Naive thymus-derived CD4-positive, alpha-beta T cell (primary cell): ENCODE measurements at regions not wholly inside any gene's neighbourhood (a gene's known extent, or its start where the extent isn't known, plus 50 kb on each side); places are given as distances from the start of the nearest gene placed in this dataset.
"Not testable (repeated sequence)": the region's sequence is repeated elsewhere in the genome, so short reads cannot be mapped to it uniquely, and the experiment has no call there.

Source experiments
- ATAC-seq: fragments of 150-1000 bp; cut with Tn5 transposase; 2 replicates; pipeline ENCODE4 v1.10.0; 2021; ENCODE audit warnings: mild to moderate bottlenecking, moderate library complexity
- CTCF ChIA-PET: fragments of 350-600 bp; sonication (Branson Sonifier 250); formaldehyde crosslinking; loops from one replicate; lab custom pipeline; 2021; ENCODE audit warnings: antibody characterized with exemption; lab: Charles Lee
- POLR2A ChIA-PET: fragments of 350-600 bp; sonication (Branson Sonifier 250); formaldehyde crosslinking; loops from one replicate; lab custom pipeline; 2021; ENCODE audit warnings: antibody characterized with exemption, inconsistent platforms; lab: Charles Lee
- DNase-seq, 9 donors: peaks; one replicate each; pipeline versions ENCODE4 v3.0.0 to v3.0.0-alpha.2; 2020 to 2022; ENCODE audit warnings: mixed read lengths in 1 of 9
- H3K27ac ChIP-seq: one replicate; pipeline ENCODE4 v1.7.0; 2013; ENCODE audit warnings: mild to moderate bottlenecking, low read depth, low read length, moderate library complexity
- H3K27me3 ChIP-seq, 2 donors: one replicate each; pipeline ENCODE4 v1.7.0; 2013; ENCODE audit warnings: low read length in 2 of 2, mild to moderate bottlenecking in 2 of 2, moderate library complexity in 2 of 2; ENCODE audit not compliant: control insufficient read depth in 2 of 2, insufficient read depth in 2 of 2
- H3K36me3 ChIP-seq, 3 experiments: 1 replicate in 2 of 3; 2 replicates in 1 of 3; pipeline ENCODE4 v1.7.0; 2013; ENCODE audit warnings: low read length in 3 of 3, mild to moderate bottlenecking in 3 of 3, moderate library complexity in 1 of 3; ENCODE audit not compliant: insufficient read depth in 3 of 3, control insufficient read depth in 2 of 3
- H3K4me1 ChIP-seq, 2 donors: one replicate each; pipeline ENCODE4 v1.7.0; 2013; ENCODE audit warnings: low read length in 2 of 2, mild to moderate bottlenecking in 2 of 2, moderate library complexity in 1 of 2; ENCODE audit not compliant: control insufficient read depth in 2 of 2, insufficient read depth in 2 of 2
- H3K4me3 ChIP-seq: 2 replicates; pipeline ENCODE4 v1.7.0; 2013; ENCODE audit warnings: mild to moderate bottlenecking, low read length
- H3K9me3 ChIP-seq, 3 experiments: 1 replicate in 2 of 3; 2 replicates in 1 of 3; pipeline ENCODE4 v1.7.0; 2013; ENCODE audit warnings: low read length in 3 of 3; ENCODE audit not compliant: control insufficient read depth in 2 of 3
- H3K27ac Mint-ChIP-seq, 9 donors: one replicate each; pipeline ENCODE4 v1.8.0; 2020 to 2022; ENCODE audit warnings: mixed read lengths in 9 of 9, mild to moderate bottlenecking in 8 of 9, moderate library complexity in 5 of 9, inconsistent platforms in 2 of 9
- H3K27me3 Mint-ChIP-seq, 5 donors: one replicate each; pipeline ENCODE4 v1.8.0; 2021 to 2022; ENCODE audit warnings: mixed read lengths in 5 of 5, mild to moderate bottlenecking in 1 of 5
- H3K36me3 Mint-ChIP-seq, 5 donors: one replicate each; pipeline ENCODE4 v1.8.0; 2020 to 2022; ENCODE audit warnings: mixed read lengths in 5 of 5, mild to moderate bottlenecking in 3 of 5, inconsistent platforms in 1 of 5
- H3K4me1 Mint-ChIP-seq, 7 donors: one replicate each; pipeline ENCODE4 v1.8.0; 2020 to 2022; ENCODE audit warnings: mixed read lengths in 7 of 7, mild to moderate bottlenecking in 3 of 7, inconsistent platforms in 1 of 7
- H3K4me3 Mint-ChIP-seq, 10 donors: one replicate each; pipeline ENCODE4 v1.8.0; 2020 to 2022; ENCODE audit warnings: mild to moderate bottlenecking in 10 of 10, mixed read lengths in 10 of 10, moderate library complexity in 6 of 10, inconsistent platforms in 2 of 10
- H3K9me3 Mint-ChIP-seq, 11 donors: one replicate each; pipeline ENCODE4 v1.8.0; 2020 to 2022; ENCODE audit warnings: mixed read lengths in 11 of 11, mild to moderate bottlenecking in 4 of 11, inconsistent platforms in 1 of 11, moderate library complexity in 1 of 11
- intact Hi-C, 2 donors: fragments of 100-400 bp; cut with micrococcal nuclease; formaldehyde crosslinking; loops; one replicate each; pipeline ENCODE4 v1.15.1; 2023

- H3K27me3 Mint-ChIP-seq: no peaks in the 10 kb centered on the region
- no peak overlapping the region for H3K4me3 Mint-ChIP-seq
- peaks cover 0 to 17% (median 5%) of the 10 kb centered on the region in 11 donors for H3K9me3 Mint-ChIP-seq
- Histone ChIP-seq H3K27ac (no peak overlapping the region), H3K27me3 (no peaks in the 10 kb centered on the region), H3K4me1 (no peaks in the 10 kb centered on the region), H3K36me3 (no peaks in the 10 kb centered on the region), H3K4me3 (no peak overlapping the region), H3K9me3 (peaks cover 0 to 9% (median 0%) of the 10 kb centered on the region in 3 experiments)
- no peaks in the 10 kb centered on the region for H3K4me1 Mint-ChIP-seq
- intact Hi-C loops: no loop called here
- CTCF ChIA-PET: no interaction called here
- POLR2A ChIA-PET: no interaction called here
- ATAC-seq: no peak
- no peak overlapping the region for H3K27ac Mint-ChIP-seq
- no peak for DNase-seq
- H3K36me3 Mint-ChIP-seq: peaks cover 0 to 4% (median 0%) of the 10 kb centered on the region in 5 donors
Measured at GRCh38 chr1:56092684-56093570, 486.4 kb downstream of the PLPP3 start.

GRCh38 chr1:56089826-56090225, 489.5 kb downstream of the PLPP3 start:
- H3K27me3 Mint-ChIP-seq, H3K4me3 Mint-ChIP-seq, H3K4me3 ChIP-seq, ATAC-seq, H3K27me3 ChIP-seq, H3K36me3 Mint-ChIP-seq, CTCF ChIA-PET, H3K27ac Mint-ChIP-seq, H3K9me3 ChIP-seq, intact Hi-C loops, H3K4me1 Mint-ChIP-seq, H3K36me3 ChIP-seq, H3K4me1 ChIP-seq, H3K27ac ChIP-seq, POLR2A ChIA-PET, DNase-seq: not testable (repeated sequence)
- H3K9me3 Mint-ChIP-seq: peaks cover 0 to 23% (median 4%) of the 10 kb centered on the region in 11 donors

- intact Hi-C loops: no loop called here
- H3K36me3 ChIP-seq: no peaks in the 10 kb centered on the region
Measured at GRCh38 chr1:56084246-56084645, 495.1 kb downstream of the PLPP3 start.

GRCh38 chr1:56081736-56082135, 497.6 kb downstream of the PLPP3 start:
- no peaks in the 10 kb centered on the region for H3K27me3 Mint-ChIP-seq
- H3K4me1 Mint-ChIP-seq: no peaks in the 10 kb centered on the region
- no peak overlapping the region for H3K27ac ChIP-seq
- no peaks in the 10 kb centered on the region for H3K36me3 Mint-ChIP-seq
- peaks cover 0 to 5% of the 10 kb centered on the region in 2 donors for H3K27me3 ChIP-seq
- ChIA-PET POLR2A (no interaction called here), CTCF (no interaction called here)
- H3K9me3 ChIP-seq: no peaks in the 10 kb centered on the region
- no peak overlapping the region for H3K4me3 ChIP-seq
- no peak overlapping the region for H3K27ac Mint-ChIP-seq
- peaks cover 0 to 9% (median 0%) of the 10 kb centered on the region in 11 donors for H3K9me3 Mint-ChIP-seq
- H3K36me3 ChIP-seq: no peaks in the 10 kb centered on the region
- DNase-seq (no peak), ATAC-seq (no peak)
- no peaks in the 10 kb centered on the region for H3K4me1 ChIP-seq
- H3K4me3 Mint-ChIP-seq: no peak overlapping the region
- intact Hi-C loops: no loop called here

More at GRCh38 chr1:56084246-56084645, 495.1 kb downstream of the PLPP3 start:
- Histone ChIP-seq H3K27ac (no peak overlapping the region), H3K27me3 (peaks cover 0 to 5% of the 10 kb centered on the region in 2 donors), H3K4me3 (no peak overlapping the region), H3K4me1 (no peaks in the 10 kb centered on the region), H3K9me3 (peaks cover 0 to 9% (median 0%) of the 10 kb centered on the region in 3 experiments)
- Mint-ChIP-seq H3K4me1 (no peaks in the 10 kb centered on the region), H3K27me3 (no peaks in the 10 kb centered on the region), H3K4me3 (no peak overlapping the region), H3K36me3 (peaks cover 0 to 4% (median 0%) of the 10 kb centered on the region in 5 donors), H3K27ac (no peak overlapping the region), H3K9me3 (peaks cover 0 to 25% (median 4%) of the 10 kb centered on the region in 11 donors)
- ChIA-PET CTCF (no interaction called here), POLR2A (no interaction called here)
- no peak for ATAC-seq
- no peak for DNase-seq

GRCh38 chr1:56081173-56081572, 498.2 kb downstream of the PLPP3 start:
- Histone ChIP-seq H3K36me3 (no peaks in the 10 kb centered on the region), H3K9me3 (no peaks in the 10 kb centered on the region), H3K27me3 (no peaks in the 10 kb centered on the region), H3K27ac (no peak overlapping the region), H3K4me3 (no peak overlapping the region), H3K4me1 (no peaks in the 10 kb centered on the region)
- ATAC-seq (no peak), DNase-seq (no peak)
- POLR2A ChIA-PET: no interaction called here
- intact Hi-C loops: no loop called here
- CTCF ChIA-PET: no interaction called here
- Mint-ChIP-seq H3K4me3 (no peak overlapping the region), H3K4me1 (no peaks in the 10 kb centered on the region), H3K27me3 (no peaks in the 10 kb centered on the region), H3K9me3 (peaks cover 0 to 9% (median 0%) of the 10 kb centered on the region in 11 donors), H3K27ac (no peak overlapping the region), H3K36me3 (no peaks in the 10 kb centered on the region)

- intact Hi-C loops: no loop called here
- ATAC-seq: no peak
- Histone ChIP-seq H3K36me3 (no peaks in the 10 kb centered on the region), H3K4me1 (no peaks in the 10 kb centered on the region), H3K4me3 (no peak overlapping the region), H3K9me3 (no peaks in the 10 kb centered on the region), H3K27ac (no peak overlapping the region), H3K27me3 (no peaks in the 10 kb centered on the region)
- no peak for DNase-seq
- Mint-ChIP-seq H3K36me3 (no peaks in the 10 kb centered on the region), H3K4me3 (no peak overlapping the region), H3K9me3 (peaks cover 0 to 10% (median 0%) of the 10 kb centered on the region in 11 donors), H3K27me3 (peaks cover 0 to 4% (median 0%) of the 10 kb centered on the region in 5 donors), H3K27ac (no peak overlapping the region), H3K4me1 (no peaks in the 10 kb centered on the region)
- ChIA-PET CTCF (no interaction called here), POLR2A (no interaction called here)
Measured at GRCh38 chr1:56080123-56080522, 499.2 kb downstream of the PLPP3 start.

GRCh38 chr1:56079391-56079790, 500.0 kb downstream of the PLPP3 start:
- ATAC-seq (no peak), DNase-seq (no peak)
- H3K9me3 ChIP-seq: no peaks in the 10 kb centered on the region
- H3K4me3 Mint-ChIP-seq: no peak overlapping the region
- no peaks in the 10 kb centered on the region for H3K36me3 Mint-ChIP-seq
- H3K27ac ChIP-seq: no peak overlapping the region
- no peak overlapping the region for H3K27ac Mint-ChIP-seq
- H3K9me3 Mint-ChIP-seq: peaks cover 0 to 12% (median 0%) of the 10 kb centered on the region in 11 donors
- H3K27me3 Mint-ChIP-seq: peaks cover 0 to 4% (median 0%) of the 10 kb centered on the region in 5 donors
- H3K36me3 ChIP-seq: no peaks in the 10 kb centered on the region
- ChIA-PET CTCF (no interaction called here), POLR2A (no interaction called here)
- no peak overlapping the region for H3K4me3 ChIP-seq
- no peaks in the 10 kb centered on the region for H3K4me1 ChIP-seq
- no peaks in the 10 kb centered on the region for H3K4me1 Mint-ChIP-seq
- H3K27me3 ChIP-seq: no peaks in the 10 kb centered on the region
- intact Hi-C loops: no loop called here
